AG09319 (cell line): ENCODE measurements at regions not wholly inside any gene's neighbourhood (a gene's known extent, or its start where the extent isn't known, plus 50 kb on each side); places are given as distances from the start of the nearest gene placed in this dataset.

Experiments used
- DNase-seq: peaks from one replicate; pipeline ENCODE4 v3.0.0-alpha.2; 2010; ENCODE audit warnings: low read depth; ENCODE audit errors: extremely low read depth
- CTCF ChIP-seq: IDR thresholded peaks from 2 replicates; pipeline ENCODE4 v1.5.1; 2011; ENCODE audit warnings: low read depth, mild to moderate bottlenecking, inconsistent platforms, low read length, moderate library complexity

GRCh38 chr1:228863776-228864175 lies 128.5 kb downstream of the RHOU start:
- no peak for TF ChIP-seq CTCF
- DNase-seq: no peak

GRCh38 chr1:228865627-228866330 lies 130.5 kb downstream of the RHOU start:
- no peak for DNase-seq
- no peak for TF ChIP-seq CTCF

GRCh38 chr1:228866468-228866867 lies 131.2 kb downstream of the RHOU start:
- no peak for TF ChIP-seq CTCF
- no peak for DNase-seq

GRCh38 chr1:228867108-228867950 lies 132.1 kb downstream of the RHOU start:
- no peak for TF ChIP-seq CTCF
- no peak for DNase-seq

- TF ChIP-seq CTCF: no peak
- DNase-seq: no peak
Measured at GRCh38 chr1:228867951-228868730, 132.9 kb downstream of the RHOU start.

GRCh38 chr1:228868731-228869024 lies 133.4 kb downstream of the RHOU start:
- no peak for TF ChIP-seq CTCF
- DNase-seq: no peak
